Prostate gland (tissue), 2 donors: ENCODE measurements at regions not wholly inside any gene's neighbourhood (a gene's known extent, or its start where the extent isn't known, plus 50 kb on each side); places are given as distances from the start of the nearest gene placed in this dataset.

ENCODE experiments used
- CTCF ChIP-seq, 4 experiments: fragments of 200-600 bp in 2 of 4; fragments of 450-650 bp in 2 of 4; sonication (generic) in 2 of 4; IDR thresholded peaks; 1 replicate in 3 of 4; 2 replicates in 1 of 4; pipeline ENCODE4 v1.5.1; 2016 to 2019; ENCODE audit warnings: antibody characterized with exemption in 4 of 4, mild to moderate bottlenecking in 2 of 4, moderate library complexity in 2 of 4
- POLR2A ChIP-seq: fragments of 450-650 bp; IDR thresholded peaks from one replicate; pipeline ENCODE4 v1.6.1; 2016; ENCODE audit warnings: antibody characterized with exemption, mild to moderate bottlenecking

- TF ChIP-seq CTCF (IDR thresholded peaks at IDR 0.05) (no peak), POLR2A (no peak)
Observed at GRCh38 chr2:52501715-52502475, 1265.7 kb upstream of the CHAC2 start.
